HL-60 (cell line): ENCODE measurements at regions not wholly inside any gene's neighbourhood (a gene's known extent, or its start where the extent isn't known, plus 50 kb on each side); places are given as distances from the start of the nearest gene placed in this dataset.

Source experiments
- CTCF ChIP-seq: IDR thresholded peaks from one replicate; pipeline ENCODE4 v1.5.1; 2011; ENCODE audit warnings: low read length, control low read depth, inconsistent platforms; ENCODE audit not compliant: insufficient read depth
- GABPA ChIP-seq: IDR thresholded peaks from 2 replicates; pipeline ENCODE4 v1.6.1; 2012; ENCODE audit warnings: low read depth
- POLR2AphosphoS5 ChIP-seq: IDR thresholded peaks from 2 replicates; pipeline ENCODE4 v1.6.1; 2012; ENCODE audit warnings: low read depth
- REST ChIP-seq: IDR thresholded peaks from 2 replicates; pipeline ENCODE4 v1.6.1; 2012; ENCODE audit warnings: low read depth; ENCODE audit not compliant: insufficient replicate concordance

- TF ChIP-seq REST: no peak
- TF ChIP-seq CTCF: no peak
- TF ChIP-seq POLR2AphosphoS5: no peak
- no peak for TF ChIP-seq GABPA
These were observed 88.6 kb upstream of the MBNL2 start for GRCh38 chr13:97133554-97133953.
